Activated CD8-positive, alpha-beta T cell treated with anti-CD3 and anti-CD28 coated beads, Interleukin-2, amount 10 ng/mL, durations not matched to agents 7 days and 5 days (primary cell): ENCODE measurements at regions not wholly inside any gene's neighbourhood (a gene's known extent, or its start where the extent isn't known, plus 50 kb on each side); places are given as distances from the start of the nearest gene placed in this dataset.

ENCODE experiments used
- ATAC-seq: fragments of 150-1000 bp; cut with Tn5 transposase; one replicate; pipeline ENCODE4 v1.10.0; 2021; ENCODE audit warnings: moderate library complexity
- CTCF ChIA-PET: fragments of 350-600 bp; sonication (Branson Sonifier 250); formaldehyde crosslinking; loops from one replicate; lab custom pipeline; 2021; ENCODE audit warnings: antibody characterized with exemption; lab: Charles Lee
- POLR2A ChIA-PET: fragments of 350-600 bp; sonication (Branson Sonifier 250); formaldehyde crosslinking; loops from one replicate; lab custom pipeline; 2021; ENCODE audit warnings: antibody characterized with exemption; lab: Charles Lee
- DNase-seq: peaks from one replicate; pipeline ENCODE4 v3.0.0-alpha.2; 2020
- H3K27ac Mint-ChIP-seq: one replicate; pipeline ENCODE4 v1.8.0; 2021; ENCODE audit warnings: mild to moderate bottlenecking, mixed read lengths
- H3K27me3 Mint-ChIP-seq: one replicate; pipeline ENCODE4 v1.8.0; 2021; ENCODE audit warnings: low read depth, mixed read lengths
- H3K36me3 Mint-ChIP-seq: one replicate; pipeline ENCODE4 v1.8.0; 2021; ENCODE audit warnings: low read depth, mixed read lengths
- H3K4me1 Mint-ChIP-seq: one replicate; pipeline ENCODE4 v1.8.0; 2021; ENCODE audit warnings: low read depth, mixed read lengths
- H3K4me3 Mint-ChIP-seq: one replicate; pipeline ENCODE4 v1.8.0; 2021; ENCODE audit warnings: mild to moderate bottlenecking, mixed read lengths
- H3K9me3 Mint-ChIP-seq: one replicate; pipeline ENCODE4 v1.8.0; 2022; ENCODE audit warnings: mixed read lengths; ENCODE audit not compliant: insufficient read depth

- POLR2A ChIA-PET, result no interaction called here
- no peak for ATAC-seq
- CTCF ChIA-PET, result interaction anchor here (1.0 kb wide), 1 partner anchor 121 kb away, joined by 3 read pairs; no protein-coding TSS in a partner anchor
These were observed 102.0 kb upstream of the PRICKLE2 start for GRCh38 chr3:64327100-64327804.

GRCh38 chr3:64321747-64322146 lies 96.5 kb upstream of the PRICKLE2 start:
- Mint-ChIP-seq H3K36me3 (no peaks in the 10 kb centered on the region), H3K27me3 (no peaks in the 10 kb centered on the region), H3K4me3 (no peak overlapping the region), H3K27ac (no peak overlapping the region), H3K4me1 (no peaks in the 10 kb centered on the region), H3K9me3 (no peaks in the 10 kb centered on the region)
- ChIA-PET CTCF (no interaction called here), POLR2A (no interaction called here)
- DNase-seq (no peak), ATAC-seq (no peak)

More at GRCh38 chr3:64327100-64327804, 102.0 kb upstream of the PRICKLE2 start:
- Mint-ChIP-seq H3K4me1 (no peaks in the 10 kb centered on the region), H3K4me3 (no peak overlapping the region), H3K36me3 (no peaks in the 10 kb centered on the region), H3K27ac (no peak overlapping the region), H3K9me3 (no peaks in the 10 kb centered on the region), H3K27me3 (peaks cover 6% of the 10 kb centered on the region)
- no peak for DNase-seq

GRCh38 chr3:64319391-64319790 lies 94.1 kb upstream of the PRICKLE2 start:
- Mint-ChIP-seq H3K4me3 (no peak overlapping the region), H3K36me3 (no peaks in the 10 kb centered on the region), H3K27ac (no peak overlapping the region), H3K27me3 (no peaks in the 10 kb centered on the region), H3K9me3 (no peaks in the 10 kb centered on the region), H3K4me1 (no peaks in the 10 kb centered on the region)
- DNase-seq, result no peak
- POLR2A ChIA-PET, result no interaction called here
- no peak for ATAC-seq
- CTCF ChIA-PET, result no interaction called here

GRCh38 chr3:64318668-64319271 lies 93.5 kb upstream of the PRICKLE2 start:
- no peak for ATAC-seq
- H3K4me3 Mint-ChIP-seq, result no peak overlapping the region

GRCh38 chr3:64318001-64318400 lies 92.7 kb upstream of the PRICKLE2 start:
- DNase-seq (no peak), ATAC-seq (no peak)
- H3K27ac Mint-ChIP-seq, result no peak overlapping the region
- POLR2A ChIA-PET, result no interaction called here
- CTCF ChIA-PET, result no interaction called here
- H3K36me3 Mint-ChIP-seq, result no peaks in the 10 kb centered on the region
- H3K4me3 Mint-ChIP-seq, result no peak overlapping the region
- no peaks in the 10 kb centered on the region for H3K4me1 Mint-ChIP-seq
- no peaks in the 10 kb centered on the region for H3K27me3 Mint-ChIP-seq
- H3K9me3 Mint-ChIP-seq, result no peaks in the 10 kb centered on the region

More at GRCh38 chr3:64318668-64319271, 93.5 kb upstream of the PRICKLE2 start:
- H3K4me1 Mint-ChIP-seq, result no peaks in the 10 kb centered on the region
- DNase-seq, result no peak
- CTCF ChIA-PET, result no interaction called here
- POLR2A ChIA-PET, result no interaction called here
- H3K9me3 Mint-ChIP-seq, result no peaks in the 10 kb centered on the region
- H3K27ac Mint-ChIP-seq, result no peak overlapping the region
- H3K36me3 Mint-ChIP-seq, result no peaks in the 10 kb centered on the region
- no peaks in the 10 kb centered on the region for H3K27me3 Mint-ChIP-seq

- ChIA-PET POLR2A (no interaction called here), CTCF (no interaction called here)
- Mint-ChIP-seq H3K4me3 (no peak overlapping the region), H3K27me3 (no peaks in the 10 kb centered on the region), H3K4me1 (no peaks in the 10 kb centered on the region), H3K9me3 (no peaks in the 10 kb centered on the region), H3K27ac (no peak overlapping the region), H3K36me3 (no peaks in the 10 kb centered on the region)
- no peak for ATAC-seq
- DNase-seq, result no peak
These were observed 91.7 kb upstream of the PRICKLE2 start for GRCh38 chr3:64316971-64317370.

GRCh38 chr3:64311424-64312061 lies 86.3 kb upstream of the PRICKLE2 start:
- CTCF ChIA-PET, result no interaction called here
- no peak for ATAC-seq

GRCh38 chr3:64308931-64309330 lies 83.7 kb upstream of the PRICKLE2 start:
- no peaks in the 10 kb centered on the region for H3K9me3 Mint-ChIP-seq
- H3K4me1 Mint-ChIP-seq, result no peaks in the 10 kb centered on the region
- POLR2A ChIA-PET, result no interaction called here
- CTCF ChIA-PET, result no interaction called here
- no peak for DNase-seq
- no peak overlapping the region for H3K27ac Mint-ChIP-seq
- no peaks in the 10 kb centered on the region for H3K36me3 Mint-ChIP-seq
- H3K27me3 Mint-ChIP-seq, result no peaks in the 10 kb centered on the region
- H3K4me3 Mint-ChIP-seq, result no peak overlapping the region
- ATAC-seq, result no peak

More at GRCh38 chr3:64311424-64312061, 86.3 kb upstream of the PRICKLE2 start:
- Mint-ChIP-seq H3K4me3 (no peak overlapping the region), H3K27ac (no peak overlapping the region), H3K9me3 (no peaks in the 10 kb centered on the region), H3K27me3 (no peaks in the 10 kb centered on the region), H3K36me3 (no peaks in the 10 kb centered on the region), H3K4me1 (no peaks in the 10 kb centered on the region)
- POLR2A ChIA-PET, result no interaction called here
- DNase-seq, result no peak

- no peaks in the 10 kb centered on the region for H3K9me3 Mint-ChIP-seq
- H3K4me1 Mint-ChIP-seq, result no peaks in the 10 kb centered on the region
- no peaks in the 10 kb centered on the region for H3K36me3 Mint-ChIP-seq
- no peak overlapping the region for H3K4me3 Mint-ChIP-seq
- POLR2A ChIA-PET, result no interaction called here
- H3K27ac Mint-ChIP-seq, result no peak overlapping the region
- H3K27me3 Mint-ChIP-seq, result no peaks in the 10 kb centered on the region
- ATAC-seq, result no peak
- CTCF ChIA-PET, result no interaction called here
- DNase-seq, result no peak
These were observed 81.5 kb upstream of the PRICKLE2 start for GRCh38 chr3:64306745-64307144.

- Mint-ChIP-seq H3K4me3 (no peak overlapping the region), H3K9me3 (no peaks in the 10 kb centered on the region), H3K27ac (no peak overlapping the region), H3K4me1 (no peaks in the 10 kb centered on the region), H3K36me3 (no peaks in the 10 kb centered on the region), H3K27me3 (no peaks in the 10 kb centered on the region)
- ChIA-PET POLR2A (no interaction called here), CTCF (no interaction called here)
- ATAC-seq (no peak), DNase-seq (no peak)
These were observed 80.5 kb upstream of the PRICKLE2 start for GRCh38 chr3:64305731-64306130.

GRCh38 chr3:64304828-64305410 lies 79.7 kb upstream of the PRICKLE2 start:
- no peaks in the 10 kb centered on the region for H3K27me3 Mint-ChIP-seq
- H3K4me1 Mint-ChIP-seq, result no peaks in the 10 kb centered on the region
- no peak overlapping the region for H3K4me3 Mint-ChIP-seq
- POLR2A ChIA-PET, result no interaction called here
- H3K27ac Mint-ChIP-seq, result no peak overlapping the region
- ATAC-seq, result no peak
- H3K36me3 Mint-ChIP-seq, result no peaks in the 10 kb centered on the region
- no peak for DNase-seq
- no peaks in the 10 kb centered on the region for H3K9me3 Mint-ChIP-seq
- CTCF ChIA-PET, result no interaction called here

- H3K4me1 Mint-ChIP-seq, result no peaks in the 10 kb centered on the region
- ChIA-PET POLR2A (no interaction called here), CTCF (no interaction called here)
- no peaks in the 10 kb centered on the region for H3K27me3 Mint-ChIP-seq
- no peak for ATAC-seq
- H3K36me3 Mint-ChIP-seq, result no peaks in the 10 kb centered on the region
- no peak overlapping the region for H3K27ac Mint-ChIP-seq
- no peaks in the 10 kb centered on the region for H3K9me3 Mint-ChIP-seq
- no peak overlapping the region for H3K4me3 Mint-ChIP-seq
- no peak for DNase-seq
These were observed 78.6 kb upstream of the PRICKLE2 start for GRCh38 chr3:64303881-64304280.
